Left ventricle myocardium inferior (tissue), 1 donor: ENCODE measurements at regions not wholly inside any gene's neighbourhood (a gene's known extent, or its start where the extent isn't known, plus 50 kb on each side); places are given as distances from the start of the nearest gene placed in this dataset.

ENCODE experiments used
- DNase-seq: peaks from one replicate; pipeline ENCODE4 v3.0.0-alpha.2; 2020
- H3K27ac ChIP-seq: fragments of 200-600 bp; replicated peaks from 2 replicates; pipeline ENCODE4 v1.8.0; 2021
- H3K27me3 ChIP-seq: fragments of 200-600 bp; 2 replicates; pipeline ENCODE4 v1.8.0; 2021; ENCODE audit warnings: low read depth
- H3K36me3 ChIP-seq: fragments of 200-600 bp; 2 replicates; pipeline ENCODE4 v1.8.0; 2021
- H3K4me1 ChIP-seq: fragments of 200-600 bp; 2 replicates; pipeline ENCODE4 v1.8.0; 2021
- H3K4me3 ChIP-seq: fragments of 200-600 bp; 2 replicates; pipeline ENCODE4 v1.8.0; 2021; ENCODE audit warnings: mild to moderate bottlenecking, moderate library complexity
- H3K9me3 ChIP-seq: fragments of 200-600 bp; replicated peaks from 2 replicates; pipeline ENCODE4 v1.8.0; 2021
- CTCF ChIP-seq: fragments of 200-600 bp; IDR thresholded peaks from 2 replicates; pipeline ENCODE4 v1.8.0; 2021; ENCODE audit warnings: antibody characterized with exemption, mild to moderate bottlenecking, borderline replicate concordance
- intact Hi-C: fragments of 100-400 bp; cut with micrococcal nuclease; formaldehyde crosslinking; loops from one replicate; pipeline ENCODE4 v1.11.0; 2022
- donor health status: DM: no; HTN: yes; CAD: no; lungs with severe emphysema.

- no peaks in the 10 kb centered on the region for H3K27me3 ChIP-seq
- no peaks in the 10 kb centered on the region for H3K9me3 ChIP-seq
- no peaks in the 10 kb centered on the region for H3K36me3 ChIP-seq
- TF ChIP-seq CTCF, result no peak
- no peak for DNase-seq
- H3K4me3 ChIP-seq, result no peak overlapping the region
- H3K27ac ChIP-seq, result peak overlapping the region; percentile 92
- intact Hi-C loops, result no loop called here
- peaks cover 92% of the 10 kb centered on the region for H3K4me1 ChIP-seq
These were observed 282.1 kb upstream of the ROPN1 start for GRCh38 chr3:124274051-124274450.

- Histone ChIP-seq H3K27me3 (no peaks in the 10 kb centered on the region), H3K4me3 (no peak overlapping the region), H3K36me3 (no peaks in the 10 kb centered on the region), H3K27ac (peak overlapping the region; percentile 92), H3K9me3 (no peaks in the 10 kb centered on the region), H3K4me1 (peaks cover 93% of the 10 kb centered on the region)
- intact Hi-C loops, result no loop called here
- no peak for TF ChIP-seq CTCF
- DNase-seq, result peak; percentile 71
These were observed 283.5 kb upstream of the ROPN1 start for GRCh38 chr3:124275412-124275811.

GRCh38 chr3:124276133-124276532 lies 284.2 kb upstream of the ROPN1 start:
- DNase-seq, result no peak
- Histone ChIP-seq H3K36me3 (no peaks in the 10 kb centered on the region), H3K27ac (peak overlapping the region; percentile 92), H3K9me3 (no peaks in the 10 kb centered on the region), H3K27me3 (no peaks in the 10 kb centered on the region), H3K4me1 (peaks cover 91% of the 10 kb centered on the region), H3K4me3 (no peak overlapping the region)
- no peak for TF ChIP-seq CTCF
- intact Hi-C loops, result no loop called here

- no peak for TF ChIP-seq CTCF
- Histone ChIP-seq H3K36me3 (no peaks in the 10 kb centered on the region), H3K9me3 (no peaks in the 10 kb centered on the region), H3K27me3 (no peaks in the 10 kb centered on the region), H3K4me1 (peaks cover 91% of the 10 kb centered on the region), H3K27ac (peak overlapping the region; percentile 92), H3K4me3 (no peak overlapping the region)
- DNase-seq, result no peak
- intact Hi-C loops, result no loop called here
These were observed 284.7 kb upstream of the ROPN1 start for GRCh38 chr3:124276539-124277143.

GRCh38 chr3:124277144-124277890 lies 285.4 kb upstream of the ROPN1 start:
- Histone ChIP-seq H3K27ac (peak overlapping the region; percentile 92), H3K4me3 (no peak overlapping the region), H3K9me3 (no peaks in the 10 kb centered on the region), H3K4me1 (peaks cover 93% of the 10 kb centered on the region), H3K27me3 (no peaks in the 10 kb centered on the region), H3K36me3 (no peaks in the 10 kb centered on the region)
- DNase-seq, result no peak
- intact Hi-C loops, result no loop called here
- no peak for TF ChIP-seq CTCF
